NCI-H345 treated with DMSO at 0.1 percent for 48 hours (cell line): ENCODE measurements at regions not wholly inside any gene's neighbourhood (a gene's known extent, or its start where the extent isn't known, plus 50 kb on each side); places are given as distances from the start of the nearest gene placed in this dataset.

Experiments
- DNase-seq: peaks from one replicate; lab custom pipeline; 2025; ENCODE audit not compliant: unreplicated experiment; lab: John Stamatoyannopoulos, UW

- no peak for DNase-seq
Measured at GRCh38 chr15:95528920-95529319, 801.6 kb upstream of the NR2F2 start.

- no peak for DNase-seq
Measured at GRCh38 chr15:95536638-95537037, 793.9 kb upstream of the NR2F2 start.

GRCh38 chr15:95538693-95539092, 791.8 kb upstream of the NR2F2 start:
- DNase-seq: no peak

- no peak for DNase-seq
Measured at GRCh38 chr15:95541301-95541700, 789.2 kb upstream of the NR2F2 start.

- no peak for DNase-seq
Measured at GRCh38 chr15:95549168-95549738, 781.2 kb upstream of the NR2F2 start.

- no peak for DNase-seq
Measured at GRCh38 chr15:95550702-95551101, 779.8 kb upstream of the NR2F2 start.

GRCh38 chr15:95556225-95556624, 774.3 kb upstream of the NR2F2 start:
- DNase-seq: no peak

- no peak for DNase-seq
Measured at GRCh38 chr15:95556866-95557225, 773.7 kb upstream of the NR2F2 start.

GRCh38 chr15:95557226-95558046, 773.1 kb upstream of the NR2F2 start:
- DNase-seq: no peak

- DNase-seq: no peak
Measured at GRCh38 chr15:95558131-95558530, 772.4 kb upstream of the NR2F2 start.

GRCh38 chr15:95558916-95559315, 771.6 kb upstream of the NR2F2 start:
- DNase-seq: no peak

- no peak for DNase-seq
Measured at GRCh38 chr15:95559875-95560394, 770.6 kb upstream of the NR2F2 start.

- DNase-seq: no peak
Measured at GRCh38 chr15:95561463-95561862, 769.0 kb upstream of the NR2F2 start.

- no peak for DNase-seq
Measured at GRCh38 chr15:95563634-95564033, 766.9 kb upstream of the NR2F2 start.

- DNase-seq: no peak
Measured at GRCh38 chr15:95565016-95565600, 765.4 kb upstream of the NR2F2 start.

- no peak for DNase-seq
Measured at GRCh38 chr15:95565690-95566089, 764.8 kb upstream of the NR2F2 start.

- DNase-seq: no peak
Measured at GRCh38 chr15:95567686-95568085, 762.8 kb upstream of the NR2F2 start.

- no peak for DNase-seq
Measured at GRCh38 chr15:95574053-95574452, 756.4 kb upstream of the NR2F2 start.

GRCh38 chr15:95577927-95578326, 752.6 kb upstream of the NR2F2 start:
- no peak for DNase-seq

- no peak for DNase-seq
Measured at GRCh38 chr15:95580121-95580520, 750.4 kb upstream of the NR2F2 start.

- DNase-seq: no peak
Measured at GRCh38 chr15:95581595-95581994, 748.9 kb upstream of the NR2F2 start.

GRCh38 chr15:95584088-95584487, 746.4 kb upstream of the NR2F2 start:
- no peak for DNase-seq
